GM06990 (cell line): ENCODE measurements at regions not wholly inside any gene's neighbourhood (a gene's known extent, or its start where the extent isn't known, plus 50 kb on each side); places are given as distances from the start of the nearest gene placed in this dataset.

Experiments
- DNase-seq: peaks from one replicate; pipeline ENCODE4 v3.0.0-alpha.2; 2011; ENCODE audit not compliant: insufficient read length; ENCODE audit errors: extremely low read depth
- H3K27me3 ChIP-seq: replicated peaks from 2 replicates; pipeline ENCODE4 v1.6.0; 2011; ENCODE audit warnings: low read length; ENCODE audit not compliant: control insufficient read depth, insufficient read depth
- H3K36me3 ChIP-seq: 2 replicates; pipeline ENCODE4 v1.5.1; 2011; ENCODE audit warnings: low read length; ENCODE audit not compliant: control insufficient read depth, insufficient read depth
- H3K4me3 ChIP-seq: replicated peaks from 2 replicates; pipeline ENCODE4 v1.5.1; 2011; ENCODE audit warnings: low read depth, mild to moderate bottlenecking, control low read depth, low read length
- TF ChIP-seq, protein P1 (sequence below): IDR thresholded peaks from 2 replicates; pipeline ENCODE4 v1.5.1; 2011; ENCODE audit warnings: low read length, control low read depth, mild to moderate bottlenecking, inconsistent platforms; ENCODE audit not compliant: insufficient read depth, poor library complexity, severe bottlenecking

DNA sequence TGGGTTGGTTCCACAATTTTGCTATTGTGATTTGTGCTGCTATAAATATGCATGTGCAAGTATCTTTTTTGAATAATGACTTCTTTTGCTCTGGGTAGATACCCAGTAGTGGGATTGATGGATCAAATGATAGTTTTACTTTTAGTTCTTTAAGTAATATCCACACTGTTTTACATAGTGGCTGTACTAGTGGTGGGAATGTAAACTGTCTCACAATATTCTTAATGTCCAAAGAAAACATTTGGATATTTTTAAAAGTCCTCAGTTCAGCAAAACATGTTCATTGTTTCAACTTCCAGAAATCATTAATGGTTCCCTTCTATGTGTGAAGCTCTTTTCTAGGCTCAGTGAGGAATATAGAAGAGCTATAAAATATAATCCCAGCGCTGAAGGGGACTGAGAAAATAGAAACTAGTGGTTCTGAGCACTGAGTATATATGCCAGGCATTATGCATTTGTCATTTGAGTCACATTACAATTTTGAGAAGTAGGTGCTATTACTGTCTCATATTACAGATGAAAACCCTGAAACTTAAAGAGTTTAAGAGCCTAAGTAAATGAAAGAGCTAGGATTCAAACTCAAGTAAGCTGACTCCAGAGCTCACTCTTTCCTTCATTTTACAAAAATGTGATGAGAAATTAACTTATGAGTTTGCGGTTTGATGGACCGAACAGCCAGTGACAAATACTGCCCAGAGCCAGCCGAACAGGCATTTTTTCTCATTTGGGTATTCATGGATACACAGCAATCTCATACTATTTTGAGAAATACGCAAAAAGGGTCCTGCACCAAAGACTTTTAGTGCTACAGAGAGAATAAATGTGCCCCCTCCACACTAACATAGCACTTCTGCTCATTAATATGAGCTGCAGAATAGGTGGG lies 250.1 kb downstream of the TBX18 start:
- Histone ChIP-seq H3K4me3 (no peak overlapping the region), H3K27me3 (no peaks in the 10 kb centered on the region), H3K36me3 (no peaks in the 10 kb centered on the region)
- TF ChIP-seq, protein P1, sequence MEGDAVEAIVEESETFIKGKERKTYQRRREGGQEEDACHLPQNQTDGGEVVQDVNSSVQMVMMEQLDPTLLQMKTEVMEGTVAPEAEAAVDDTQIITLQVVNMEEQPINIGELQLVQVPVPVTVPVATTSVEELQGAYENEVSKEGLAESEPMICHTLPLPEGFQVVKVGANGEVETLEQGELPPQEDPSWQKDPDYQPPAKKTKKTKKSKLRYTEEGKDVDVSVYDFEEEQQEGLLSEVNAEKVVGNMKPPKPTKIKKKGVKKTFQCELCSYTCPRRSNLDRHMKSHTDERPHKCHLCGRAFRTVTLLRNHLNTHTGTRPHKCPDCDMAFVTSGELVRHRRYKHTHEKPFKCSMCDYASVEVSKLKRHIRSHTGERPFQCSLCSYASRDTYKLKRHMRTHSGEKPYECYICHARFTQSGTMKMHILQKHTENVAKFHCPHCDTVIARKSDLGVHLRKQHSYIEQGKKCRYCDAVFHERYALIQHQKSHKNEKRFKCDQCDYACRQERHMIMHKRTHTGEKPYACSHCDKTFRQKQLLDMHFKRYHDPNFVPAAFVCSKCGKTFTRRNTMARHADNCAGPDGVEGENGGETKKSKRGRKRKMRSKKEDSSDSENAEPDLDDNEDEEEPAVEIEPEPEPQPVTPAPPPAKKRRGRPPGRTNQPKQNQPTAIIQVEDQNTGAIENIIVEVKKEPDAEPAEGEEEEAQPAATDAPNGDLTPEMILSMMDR, result no peak
- no peak for DNase-seq

DNA sequence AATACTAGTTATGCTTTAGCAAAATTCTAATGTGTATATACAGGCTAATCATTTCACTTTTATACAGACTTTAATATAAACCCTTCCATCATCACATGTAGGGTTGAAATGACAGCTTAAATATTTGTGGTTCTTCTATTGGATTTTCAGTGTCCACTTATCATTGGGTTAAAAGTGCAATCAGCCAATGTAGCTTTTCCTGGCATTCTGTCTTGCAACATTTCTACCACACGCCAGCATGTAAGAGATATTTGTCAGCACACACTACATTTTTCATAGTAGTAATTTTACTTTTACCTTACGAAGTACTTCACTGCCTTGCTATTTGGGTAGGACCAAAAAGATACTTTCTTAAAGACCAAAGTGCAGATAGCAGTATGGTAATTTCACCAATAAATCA lies 252.0 kb downstream of the TBX18 start:
- H3K4me3 ChIP-seq, result no peak overlapping the region
- TF ChIP-seq, protein P1, result no peak
- no peaks in the 10 kb centered on the region for H3K27me3 ChIP-seq
- H3K36me3 ChIP-seq, result no peaks in the 10 kb centered on the region
- DNase-seq, result no peak

DNA sequence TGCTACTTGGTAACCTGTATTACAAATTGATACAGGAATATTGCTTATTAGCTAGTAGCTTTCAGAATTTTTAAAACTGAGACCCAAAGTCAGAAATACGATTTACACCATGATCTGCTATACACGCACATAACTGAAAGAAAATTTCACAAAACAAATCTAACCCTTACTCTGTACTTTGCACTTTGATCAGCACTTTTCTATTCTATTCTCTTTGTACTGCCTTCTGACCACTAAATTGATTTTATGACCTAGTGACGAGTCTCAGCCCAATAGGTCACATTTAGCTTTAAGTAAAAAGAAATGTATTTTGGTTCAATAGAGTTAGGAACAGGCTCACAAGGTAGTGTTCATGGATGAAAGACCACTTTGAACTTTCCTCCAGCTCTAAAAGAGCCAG lies 252.5 kb downstream of the TBX18 start:
- H3K4me3 ChIP-seq, result no peak overlapping the region
- no peaks in the 10 kb centered on the region for H3K27me3 ChIP-seq
- no peak for DNase-seq
- TF ChIP-seq, protein P1, result no peak
- no peaks in the 10 kb centered on the region for H3K36me3 ChIP-seq

DNA sequence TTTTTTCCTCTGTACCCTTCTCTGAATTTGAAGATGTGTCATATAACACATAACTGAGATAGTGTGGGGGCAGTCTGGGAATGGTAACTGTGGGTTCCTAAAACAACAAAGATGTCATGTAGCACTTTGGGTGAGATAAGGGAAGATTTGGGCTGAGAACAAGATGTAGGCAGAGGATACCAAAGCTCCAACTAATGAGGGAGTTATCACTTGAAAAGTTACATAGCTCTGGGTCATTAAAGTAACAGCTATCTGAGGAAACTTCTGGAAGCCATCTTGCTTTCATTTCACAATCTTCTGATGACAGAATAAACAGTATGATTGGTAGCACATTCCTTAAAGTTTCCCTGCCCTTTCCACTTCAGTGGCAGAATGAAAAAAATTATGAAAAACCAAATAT lies 255.4 kb downstream of the TBX18 start:
- no peak for DNase-seq
- TF ChIP-seq, protein P1, result no peak
- Histone ChIP-seq H3K4me3 (no peak overlapping the region), H3K36me3 (no peaks in the 10 kb centered on the region), H3K27me3 (no peaks in the 10 kb centered on the region)

DNA sequence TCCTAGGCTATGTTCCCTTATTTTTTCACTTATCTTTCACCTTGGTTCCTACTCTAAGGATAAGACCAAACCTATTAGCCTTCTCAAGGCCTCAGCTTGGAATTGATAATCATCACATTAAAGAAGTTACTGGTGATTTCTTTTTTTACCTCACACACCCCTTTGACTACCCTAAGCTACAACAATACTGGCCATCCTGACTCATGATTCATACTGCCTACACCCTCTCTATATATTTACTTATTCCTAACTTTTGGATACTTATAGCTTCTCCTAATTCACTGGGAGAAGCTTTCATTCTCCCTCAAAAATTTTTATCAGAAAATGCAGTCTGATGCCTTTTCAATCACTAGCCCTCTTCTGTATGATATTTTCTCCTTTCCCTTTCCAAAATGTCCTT lies 256.1 kb downstream of the TBX18 start:
- DNase-seq, result no peak
- no peaks in the 10 kb centered on the region for H3K27me3 ChIP-seq
- H3K36me3 ChIP-seq, result no peaks in the 10 kb centered on the region
- TF ChIP-seq, protein P1, result no peak
- H3K4me3 ChIP-seq, result no peak overlapping the region
